ENCODE measurements at regions not wholly inside any gene's neighbourhood (a gene's known extent, or its start where the extent isn't known, plus 50 kb on each side); places are given as distances from the start of the nearest gene placed in this dataset.

DNA sequence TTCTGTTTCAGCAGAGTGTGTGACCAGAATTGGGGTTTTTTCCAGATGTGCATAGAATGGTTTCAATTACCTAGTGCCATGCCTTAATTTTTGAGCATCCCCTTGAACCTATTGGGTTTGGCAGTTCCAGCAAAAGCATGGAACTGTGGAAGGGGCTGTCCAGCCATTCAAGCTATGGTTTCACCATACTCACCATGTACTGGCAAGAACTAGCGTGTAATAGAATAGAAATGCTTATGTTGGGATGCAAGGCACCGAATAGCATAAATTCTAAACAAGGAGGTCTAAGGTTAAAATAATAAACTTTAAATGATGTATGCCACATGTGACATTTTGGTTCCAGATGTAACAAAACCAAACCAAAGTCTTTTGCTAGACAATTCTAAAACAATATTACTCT is 91.4 kb downstream of the MTERF1 start:
- no peak for TF ChIP-seq POLR2A (IDR thresholded peaks at IDR 0.05)
- TF ChIP-seq, protein P1, sequence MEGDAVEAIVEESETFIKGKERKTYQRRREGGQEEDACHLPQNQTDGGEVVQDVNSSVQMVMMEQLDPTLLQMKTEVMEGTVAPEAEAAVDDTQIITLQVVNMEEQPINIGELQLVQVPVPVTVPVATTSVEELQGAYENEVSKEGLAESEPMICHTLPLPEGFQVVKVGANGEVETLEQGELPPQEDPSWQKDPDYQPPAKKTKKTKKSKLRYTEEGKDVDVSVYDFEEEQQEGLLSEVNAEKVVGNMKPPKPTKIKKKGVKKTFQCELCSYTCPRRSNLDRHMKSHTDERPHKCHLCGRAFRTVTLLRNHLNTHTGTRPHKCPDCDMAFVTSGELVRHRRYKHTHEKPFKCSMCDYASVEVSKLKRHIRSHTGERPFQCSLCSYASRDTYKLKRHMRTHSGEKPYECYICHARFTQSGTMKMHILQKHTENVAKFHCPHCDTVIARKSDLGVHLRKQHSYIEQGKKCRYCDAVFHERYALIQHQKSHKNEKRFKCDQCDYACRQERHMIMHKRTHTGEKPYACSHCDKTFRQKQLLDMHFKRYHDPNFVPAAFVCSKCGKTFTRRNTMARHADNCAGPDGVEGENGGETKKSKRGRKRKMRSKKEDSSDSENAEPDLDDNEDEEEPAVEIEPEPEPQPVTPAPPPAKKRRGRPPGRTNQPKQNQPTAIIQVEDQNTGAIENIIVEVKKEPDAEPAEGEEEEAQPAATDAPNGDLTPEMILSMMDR (IDR thresholded peaks at IDR 0.05 in 4 of 5, conservative IDR thresholded peaks at IDR 0.05 in 1 of 5) = no peak
